Common myeloid progenitor, CD34-positive (primary cell): ENCODE measurements at regions not wholly inside any gene's neighbourhood (a gene's known extent, or its start where the extent isn't known, plus 50 kb on each side); places are given as distances from the start of the nearest gene placed in this dataset.
A peak's percentile ranks its signal among the peaks of the same experiment; 100 is the strongest.
"Not testable (repeated sequence)": the region's sequence is repeated elsewhere in the genome, so short reads cannot be mapped to it uniquely, and the experiment has no call there.

Source experiments
- CTCF ChIA-PET: fragments of 350-600 bp; sonication (Branson Sonifier 250); formaldehyde crosslinking; loops from one replicate; lab custom pipeline; 2021; ENCODE audit warnings: antibody characterized with exemption; lab: Charles Lee
- POLR2A ChIA-PET: fragments of 350-600 bp; sonication (Branson Sonifier 250); formaldehyde crosslinking; loops from one replicate; lab custom pipeline; 2021; ENCODE audit warnings: antibody characterized with exemption; lab: Charles Lee
- DNase-seq, 3 donors: peaks; one replicate each; pipeline versions ENCODE4 v3.0.0 to v3.0.0-alpha.2; 2013
- H3K27ac ChIP-seq, 2 experiments: 1 replicate in 1 of 2; 2 replicates in 1 of 2; pipeline ENCODE4 v1.7.0; 2013; ENCODE audit warnings: inconsistent platforms in 2 of 2, low read length in 2 of 2, mild to moderate bottlenecking in 2 of 2, low read depth in 1 of 2, moderate library complexity in 1 of 2; ENCODE audit not compliant: severe bottlenecking in 2 of 2, insufficient read depth in 1 of 2, poor library complexity in 1 of 2
- H3K27me3 ChIP-seq, 5 experiments: replicated peaks in 2 of 5; 1 replicate in 3 of 5; 2 replicates in 2 of 5; pipeline versions ENCODE4 v1.6.1 to v1.7.0; 2013; ENCODE audit warnings: low read length in 4 of 5, mild to moderate bottlenecking in 2 of 5, moderate library complexity in 2 of 5, inconsistent platforms in 1 of 5; ENCODE audit not compliant: insufficient read depth in 5 of 5, control insufficient read depth in 4 of 5
- H3K36me3 ChIP-seq, 4 experiments: 1 replicate in 2 of 4; 2 replicates in 2 of 4; pipeline versions ENCODE4 v1.6.1 to v1.7.0; 2013; ENCODE audit warnings: low read length in 3 of 4, control low read depth in 1 of 4, mild to moderate bottlenecking in 1 of 4; ENCODE audit not compliant: control insufficient read depth in 4 of 4, insufficient read depth in 4 of 4
- H3K4me1 ChIP-seq, 4 experiments: 1 replicate in 3 of 4; 2 replicates in 1 of 4; pipeline versions ENCODE4 v1.6.1 to v1.7.1; 2013; ENCODE audit warnings: low read length in 3 of 4, mild to moderate bottlenecking in 3 of 4, control low read depth in 1 of 4, inconsistent platforms in 1 of 4, moderate library complexity in 1 of 4; ENCODE audit not compliant: control insufficient read depth in 4 of 4, insufficient read depth in 4 of 4; ENCODE audit errors: control extremely low read depth in 1 of 4
- H3K4me3 ChIP-seq, 7 experiments: 1 replicate in 4 of 7; 2 replicates in 3 of 7; pipeline versions ENCODE4 v1.5.1 to v1.7.0; 2013; ENCODE audit warnings: mild to moderate bottlenecking in 7 of 7, low read length in 6 of 7, moderate library complexity in 6 of 7, inconsistent platforms in 2 of 7, low read depth in 2 of 7, control low read depth in 1 of 7; ENCODE audit not compliant: insufficient read depth in 4 of 7, control insufficient read depth in 1 of 7; ENCODE audit errors: extremely low read depth in 1 of 7
- H3K9me3 ChIP-seq, 5 experiments: 1 replicate in 4 of 5; 2 replicates in 1 of 5; pipeline versions ENCODE4 v1.6.1 to v1.7.1; 2013; ENCODE audit warnings: low read length in 4 of 5, mild to moderate bottlenecking in 2 of 5, inconsistent platforms in 1 of 5, low read depth in 1 of 5, moderate library complexity in 1 of 5; ENCODE audit not compliant: control insufficient read depth in 4 of 5, insufficient read depth in 2 of 5; ENCODE audit errors: control extremely low read depth in 1 of 5
- WGBS: methylation state at CpG from one replicate; pipeline ENCODE4 v1.1.5; 2013; ENCODE audit not compliant: insufficient coverage; 5-methylcytosine and 5-hydroxymethylcytosine counted together

DNA sequence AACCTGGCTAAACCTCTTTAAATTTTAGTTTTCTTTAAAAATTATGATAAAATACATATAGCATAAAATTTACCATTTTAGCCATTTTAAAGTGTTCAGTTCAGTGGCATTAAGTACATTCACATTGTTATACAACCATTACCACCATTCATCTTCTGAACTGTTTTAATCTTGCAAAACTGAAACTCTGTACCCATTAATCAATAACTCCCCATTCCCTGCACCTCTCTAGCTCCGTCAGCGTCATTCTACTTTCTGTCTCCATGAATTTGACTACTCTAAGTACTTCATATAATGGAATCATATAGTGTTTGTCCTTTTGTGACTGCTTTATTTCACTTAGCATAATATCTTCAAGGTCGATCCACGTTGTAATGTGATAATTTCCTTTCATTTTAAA is 75.8 kb upstream of the DDHD1 start:
- peaks cover 1 to 15% (median 4%) of the 10 kb centered on the region in 5 experiments for H3K9me3 ChIP-seq
- 100% methylated on average over 2 of the region's 4 CpGs for WGBS
- CTCF ChIA-PET, result no interaction called here
- DNase-seq, result no peak
- POLR2A ChIA-PET, result no interaction called here
- no peak overlapping the region for H3K27ac ChIP-seq
- no peaks in the 10 kb centered on the region for H3K27me3 ChIP-seq
- no peaks in the 10 kb centered on the region for H3K4me1 ChIP-seq
- H3K4me3 ChIP-seq, result no peak overlapping the region
- H3K36me3 ChIP-seq, result no peaks in the 10 kb centered on the region

DNA sequence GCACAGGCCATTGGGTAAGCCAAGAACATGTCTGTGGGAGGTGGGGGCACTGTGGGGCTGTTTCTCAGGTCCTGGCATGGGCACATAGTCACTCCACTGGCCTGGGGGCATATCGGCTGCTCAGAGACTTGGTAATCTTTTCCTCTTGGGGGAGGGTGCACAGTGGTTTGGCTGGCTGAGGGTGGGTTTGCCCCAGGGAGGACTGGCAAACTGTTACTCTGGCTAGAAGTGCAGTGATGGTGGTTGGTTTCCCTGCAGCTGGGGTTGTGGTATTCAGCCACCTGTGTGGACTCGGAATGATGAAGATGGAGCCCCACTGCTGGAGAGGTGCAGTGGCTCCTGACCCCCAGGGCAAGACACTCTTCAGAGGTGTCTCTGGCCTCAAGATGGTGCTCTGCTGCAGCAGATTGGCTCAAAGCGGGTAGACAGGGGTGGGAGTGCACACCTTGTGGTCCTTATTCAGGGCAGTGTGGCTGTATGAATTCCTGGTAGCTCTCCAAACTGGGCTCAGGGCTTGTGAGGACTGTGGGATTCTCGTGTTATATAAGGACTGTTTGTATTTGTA is 74.1 kb upstream of the DDHD1 start:
- Histone ChIP-seq H3K27ac (no peak overlapping the region), H3K27me3 (no peaks in the 10 kb centered on the region), H3K36me3 (no peaks in the 10 kb centered on the region), H3K9me3 (peaks cover 0 to 15% (median 4%) of the 10 kb centered on the region in 5 experiments), H3K4me3 (no peak overlapping the region), H3K4me1 (no peaks in the 10 kb centered on the region)
- no peak for DNase-seq
- CTCF ChIA-PET, result no interaction called here
- 96% methylated on average over 2 of the region's 4 CpGs for WGBS
- POLR2A ChIA-PET, result no interaction called here

DNA sequence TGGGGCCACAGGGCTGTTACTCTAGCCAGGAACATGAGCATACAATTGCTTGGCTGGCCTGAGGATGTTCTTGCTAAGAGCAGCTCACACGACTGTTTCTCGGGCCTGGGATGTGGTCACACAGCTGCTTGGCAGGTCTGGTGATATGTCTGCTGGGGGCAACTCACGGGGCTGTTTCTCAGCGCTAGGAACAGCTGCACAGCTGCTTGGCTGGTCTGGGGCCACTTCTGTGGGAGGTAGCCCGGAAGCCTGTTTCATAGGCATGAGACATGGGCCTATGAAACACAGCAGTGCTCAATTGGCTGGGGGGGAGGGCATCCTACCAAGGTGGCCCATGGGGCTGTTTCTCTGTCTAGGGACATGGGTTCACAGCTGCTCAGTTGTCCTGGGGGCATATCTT is 73.4 kb upstream of the DDHD1 start:
- H3K36me3 ChIP-seq, result no peaks in the 10 kb centered on the region
- no peak for DNase-seq
- CTCF ChIA-PET, result no interaction called here
- no peaks in the 10 kb centered on the region for H3K27me3 ChIP-seq
- no peak overlapping the region for H3K4me3 ChIP-seq
- H3K27ac ChIP-seq, result no peak overlapping the region
- no peaks in the 10 kb centered on the region for H3K4me1 ChIP-seq
- H3K9me3 ChIP-seq, result peaks cover 0 to 15% (median 4%) of the 10 kb centered on the region in 5 experiments
- POLR2A ChIA-PET, result no interaction called here
- 94% methylated on average over 4 of the region's 5 CpGs for WGBS

DNA sequence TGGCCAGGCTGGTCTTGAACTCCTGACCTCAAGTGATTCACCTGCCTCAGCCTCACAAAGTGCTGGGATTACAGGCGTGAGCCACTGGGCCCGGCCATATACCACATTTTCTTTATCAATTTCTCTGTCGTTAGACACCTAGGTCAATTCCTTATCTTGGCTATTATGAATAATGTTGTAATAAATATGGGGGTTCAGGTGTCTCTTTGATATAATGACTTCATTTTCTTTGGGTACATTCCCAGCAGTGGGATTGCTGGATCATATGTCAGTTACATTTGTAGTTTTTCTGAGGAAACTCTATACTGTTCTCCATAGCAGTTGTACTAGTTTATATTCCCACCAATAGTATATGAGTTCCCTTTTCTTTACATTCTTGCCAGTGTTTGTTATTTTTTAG is 67.8 kb upstream of the DDHD1 start:
- no peak overlapping the region for H3K4me3 ChIP-seq
- ChIA-PET POLR2A (no interaction called here), CTCF (no interaction called here)
- no peak overlapping the region for H3K27ac ChIP-seq
- H3K4me1 ChIP-seq, result peaks cover 0 to 9% (median 6%) of the 10 kb centered on the region in 4 experiments
- H3K9me3 ChIP-seq, result peaks cover 0 to 10% (median 0%) of the 10 kb centered on the region in 5 experiments
- no peak for DNase-seq
- WGBS, result no CpG with 5 or more reads among the region's 3 CpGs
- no peaks in the 10 kb centered on the region for H3K36me3 ChIP-seq
- H3K27me3 ChIP-seq, result no peaks in the 10 kb centered on the region

DNA sequence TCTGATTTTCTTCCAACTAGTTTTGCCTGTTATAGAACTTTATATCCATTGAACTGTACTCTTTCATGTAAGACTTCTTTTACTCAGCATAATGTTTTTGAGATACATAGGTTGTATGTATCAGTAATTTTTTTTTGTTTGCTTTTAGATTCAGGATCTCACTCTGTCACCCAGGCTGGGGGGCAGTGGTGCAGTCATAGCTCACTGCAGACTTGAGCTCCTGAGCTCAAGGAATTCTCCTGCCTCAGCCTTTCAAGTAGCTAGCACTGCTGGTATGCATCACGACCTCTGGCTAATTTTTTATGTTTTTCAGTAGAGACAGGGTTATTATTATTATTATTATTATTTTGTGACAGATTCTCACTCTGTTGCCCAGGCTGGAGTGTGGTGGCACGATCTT is 65.0 kb upstream of the DDHD1 start:
- no CpG with 5 or more reads among the region's 2 CpGs for WGBS
- peak overlapping the region in 1 of 2 experiments; percentile 25 for H3K27ac ChIP-seq

DNA sequence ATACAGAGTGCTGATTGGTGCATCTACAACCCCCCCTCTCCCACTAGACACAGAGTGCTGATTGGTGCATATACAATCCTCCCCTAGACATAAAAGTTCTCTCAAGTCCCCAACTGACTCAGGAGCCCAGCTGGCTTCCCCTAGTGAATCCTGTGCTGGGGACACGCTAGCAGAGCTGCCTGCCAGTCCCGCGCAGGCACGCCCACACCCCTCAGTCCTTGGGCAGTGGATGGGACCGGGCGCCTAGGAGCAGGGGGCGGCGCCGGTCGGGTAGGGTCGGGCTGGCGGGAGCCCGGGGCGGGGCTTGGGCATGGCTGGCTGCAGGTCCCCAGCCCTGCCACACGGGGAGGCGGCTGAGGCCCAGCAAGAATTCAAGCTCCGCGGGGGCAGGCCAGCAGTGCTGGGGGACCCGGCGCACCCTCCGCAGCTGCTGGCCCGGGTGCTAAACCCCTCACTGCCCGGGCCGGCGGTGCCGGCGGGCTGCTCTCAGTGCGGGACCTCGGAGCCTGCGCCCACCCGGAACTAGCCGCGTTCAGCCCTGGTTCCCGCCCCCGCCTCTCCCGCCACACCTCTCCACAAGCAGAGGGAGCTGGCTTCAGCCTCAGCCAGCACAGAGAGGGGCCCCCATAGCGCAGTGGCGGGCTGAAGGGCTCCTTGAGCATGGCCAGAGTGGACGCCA is 64.3 kb upstream of the DDHD1 start:
- WGBS, result under 1% methylated on average over 34 of the region's 39 CpGs
- H3K27ac ChIP-seq, result peak overlapping the region in 1 of 2 experiments; percentile 25

More for the DNA sequence above, 65.0 kb upstream of the DDHD1 start:
- DNase-seq, result peak in 2 of 3 donors; percentile 19 to 22
- ChIA-PET POLR2A (no interaction called here), CTCF (interaction anchor here (1.4 to 1.5 kb wide), 4 partner anchors 26 to 106 kb away, joined by 3 to 5 read pairs (median 4); no protein-coding TSS in a partner anchor)
- Histone ChIP-seq H3K36me3 (no peaks in the 10 kb centered on the region), H3K4me3 (peak overlapping the region in 6 of 7 experiments; percentile 58 to 81 (median 74)), H3K4me1 (peaks cover 0 to 9% (median 6%) of the 10 kb centered on the region in 4 experiments), H3K27me3 (no peaks in the 10 kb centered on the region), H3K9me3 (peaks cover 0 to 2% (median 0%) of the 10 kb centered on the region in 5 experiments)

DNA sequence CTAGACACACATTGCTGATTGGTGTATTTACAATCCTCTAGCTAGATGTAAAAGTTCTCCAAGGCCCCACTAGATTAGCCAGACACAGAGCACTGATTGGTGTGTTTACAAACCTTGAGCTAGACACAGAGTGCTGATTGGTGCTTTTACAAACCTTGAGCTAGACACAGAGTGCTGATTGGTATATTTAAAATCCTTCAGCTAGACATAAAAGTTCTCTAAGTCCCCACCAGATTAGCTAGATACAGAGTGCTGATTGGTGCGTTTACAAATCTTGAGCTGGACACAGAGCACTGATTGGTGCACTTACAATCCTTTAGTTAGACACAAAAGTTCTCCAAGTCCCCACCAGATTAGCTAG is 63.8 kb upstream of the DDHD1 start:
- H3K4me3 ChIP-seq, result peak overlapping the region in 5 of 7 experiments; percentile 64 to 81 (median 78)
- CTCF ChIA-PET, result interaction anchor here (0.7 to 1.5 kb wide), 4 partner anchors 12 to 89 kb away, joined by 3 to 4 read pairs (median 3); no protein-coding TSS in a partner anchor
- peak in 1 of 3 donors; percentile 15 for DNase-seq
- H3K36me3 ChIP-seq, H3K4me1 ChIP-seq, H3K27ac ChIP-seq, POLR2A ChIA-PET, H3K9me3 ChIP-seq, H3K27me3 ChIP-seq: not testable (repeated sequence)
- no CpG with 5 or more reads among the region's 1 CpG for WGBS

More for the DNA sequence above, 64.3 kb upstream of the DDHD1 start:
- peak; percentile 82 to 92 (median 88) for DNase-seq
- peak overlapping the region; percentile 58 to 81 (median 71) for H3K4me3 ChIP-seq
- no peaks in the 10 kb centered on the region for H3K27me3 ChIP-seq
- ChIA-PET POLR2A (no interaction called here), CTCF (interaction anchor here (1.0 to 1.5 kb wide), 5 partner anchors 12 to 106 kb away, joined by 3 to 5 read pairs (median 4); no protein-coding TSS in a partner anchor)
- peaks cover 0 to 9% (median 6%) of the 10 kb centered on the region in 4 experiments for H3K4me1 ChIP-seq
- no peaks in the 10 kb centered on the region for H3K36me3 ChIP-seq
- no peaks in the 10 kb centered on the region for H3K9me3 ChIP-seq
